Spleen (tissue), 11 donors: ENCODE measurements at regions not wholly inside any gene's neighbourhood (a gene's known extent, or its start where the extent isn't known, plus 50 kb on each side); places are given as distances from the start of the nearest gene placed in this dataset.

Experiments
- DNase-seq: peaks from one replicate; pipeline ENCODE4 v3.0.0-alpha.2; 2020
- H3K27ac ChIP-seq, 8 donors: fragments of 200-600 bp; sonication (generic) in 7 of 8; 1 replicate in 4 of 8; 2 replicates in 4 of 8; pipeline versions ENCODE4 v1.5.0 to v1.8.0; 2016 to 2021; ENCODE audit warnings: inconsistent platforms in 4 of 8, mild to moderate bottlenecking in 4 of 8, moderate library complexity in 1 of 8
- H3K27me3 ChIP-seq, 7 donors: fragments of 200-600 bp; sonication (generic) in 6 of 7; replicated peaks in 1 of 7; 1 replicate in 4 of 7; 2 replicates in 3 of 7; pipeline versions ENCODE4 v1.5.0 to v1.8.0; 2016 to 2021; ENCODE audit warnings: inconsistent platforms in 3 of 7, mild to moderate bottlenecking in 1 of 7
- H3K36me3 ChIP-seq, 6 donors: fragments of 200-600 bp; sonication (generic) in 5 of 6; 1 replicate in 4 of 6; 2 replicates in 2 of 6; pipeline versions ENCODE4 v1.5.0 to v1.8.0; 2016 to 2021; ENCODE audit warnings: inconsistent platforms in 2 of 6
- H3K4me1 ChIP-seq, 6 donors: fragments of 200-600 bp; sonication (generic) in 5 of 6; 1 replicate in 3 of 6; 2 replicates in 3 of 6; pipeline versions ENCODE4 v1.5.0 to v1.8.0; 2016 to 2021; ENCODE audit warnings: inconsistent platforms in 3 of 6
- H3K4me3 ChIP-seq, 8 donors: fragments of 200-600 bp; sonication (generic) in 7 of 8; 1 replicate in 4 of 8; 2 replicates in 4 of 8; pipeline versions ENCODE4 v1.5.0 to v1.8.0; 2016 to 2021; ENCODE audit warnings: inconsistent platforms in 4 of 8, mild to moderate bottlenecking in 4 of 8, moderate library complexity in 2 of 8
- H3K9me3 ChIP-seq, 8 donors: fragments of 200-600 bp; sonication (generic) in 7 of 8; 1 replicate in 4 of 8; 2 replicates in 4 of 8; pipeline versions ENCODE4 v1.5.0 to v1.8.0; 2016 to 2021; ENCODE audit warnings: inconsistent platforms in 4 of 8
- POLR2A ChIP-seq, 3 donors: fragments of 450-650 bp; IDR thresholded peaks; one replicate each; pipeline ENCODE4 v1.5.1; 2017; ENCODE audit warnings: antibody characterized with exemption in 3 of 3, mild to moderate bottlenecking in 1 of 3
- POLR2AphosphoS5 ChIP-seq, 3 donors: sonication (generic); formaldehyde crosslinking; IDR thresholded peaks; one replicate each; pipeline ENCODE4 v1.5.1; 2017; ENCODE audit warnings: antibody characterized with exemption in 3 of 3
- WGBS, 5 donors: extraction: QIAGEN DNeasy Blood & Tissue Kit in 3 of 5; methylation state at CpG; one replicate each; pipeline versions ENCODE4 v1.1.5 to v1.1.7; 2013 to 2018; 5-methylcytosine and 5-hydroxymethylcytosine counted together
- intact Hi-C: fragments of 100-400 bp; cut with DNase I; formaldehyde crosslinking; loops from one replicate; pipeline ENCODE4 v1.15.0; 2023; ENCODE audit warnings: low total_unique reads
- TF ChIP-seq, protein P1 (sequence below), 11 experiments: fragments of 200-600 bp in 7 of 11; fragments of 450-650 bp in 4 of 11; sonication (generic) in 4 of 11; IDR thresholded peaks in 8 of 11; conservative IDR thresholded peaks in 3 of 11; 1 replicate in 7 of 11; 2 replicates in 4 of 11; pipeline versions ENCODE4 v1.4.0 to v1.8.0; 2016 to 2021; ENCODE audit warnings: antibody characterized with exemption in 11 of 11, inconsistent platforms in 4 of 11, mild to moderate bottlenecking in 1 of 11
- donor health status: healthy with polysubstance abuse.
- donor health status: DM: no; HTN: no; CAD: no; lungs with moderate emphysema.
- donor health status: DM: no; HTN: no; CAD: no.
- donor health status: Bipolar disorder and iron deficiency.
- donor health status: healthy.
- donor health status: DM: no; HTN: no; CAD: no.
- donor health status: DM: yes; HTN: yes; CAD: no.

DNA sequence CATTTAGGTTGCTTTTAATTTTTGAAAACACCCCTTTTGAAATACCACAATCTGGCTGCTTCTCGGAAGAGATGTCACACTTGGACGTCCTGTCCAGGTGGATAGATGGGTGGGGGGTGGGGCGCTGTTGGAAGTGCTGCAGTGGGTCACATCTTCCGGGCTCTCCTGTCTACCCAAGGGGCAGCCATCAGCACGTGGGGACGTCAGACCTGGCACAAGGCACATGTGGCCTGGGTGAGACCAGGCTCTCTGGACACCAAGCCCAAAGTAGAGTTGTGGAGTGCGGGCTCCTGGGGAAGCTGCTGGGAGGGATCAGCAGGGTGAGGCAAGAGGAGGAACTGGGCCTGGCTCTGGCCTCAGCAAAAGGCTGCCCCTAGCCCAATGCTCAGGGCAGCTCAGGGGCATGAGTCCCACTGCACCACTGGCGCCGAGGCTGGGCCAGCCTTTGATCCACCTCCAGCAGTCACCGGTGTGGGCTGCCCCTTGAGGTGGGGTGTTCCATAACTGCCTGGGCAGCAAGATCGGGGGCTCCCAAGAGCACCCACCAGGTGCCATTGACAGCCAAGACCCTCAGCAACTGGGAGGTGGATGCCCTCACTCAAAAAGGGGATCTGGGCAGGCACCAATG is 68.6 kb upstream of the CCND1 start:
- no peaks in the 10 kb centered on the region for H3K36me3 ChIP-seq
- H3K4me3 ChIP-seq: no peak overlapping the region
- peaks cover 0 to 39% (median 0%) of the 10 kb centered on the region in 7 donors for H3K27me3 ChIP-seq
- H3K4me1 ChIP-seq: peaks cover 0 to 10% (median 2%) of the 10 kb centered on the region in 6 donors
- TF ChIP-seq POLR2A (IDR thresholded peaks at IDR 0.05): no peak
- TF ChIP-seq POLR2AphosphoS5 (IDR thresholded peaks at IDR 0.05): no peak
- TF ChIP-seq, protein P1, sequence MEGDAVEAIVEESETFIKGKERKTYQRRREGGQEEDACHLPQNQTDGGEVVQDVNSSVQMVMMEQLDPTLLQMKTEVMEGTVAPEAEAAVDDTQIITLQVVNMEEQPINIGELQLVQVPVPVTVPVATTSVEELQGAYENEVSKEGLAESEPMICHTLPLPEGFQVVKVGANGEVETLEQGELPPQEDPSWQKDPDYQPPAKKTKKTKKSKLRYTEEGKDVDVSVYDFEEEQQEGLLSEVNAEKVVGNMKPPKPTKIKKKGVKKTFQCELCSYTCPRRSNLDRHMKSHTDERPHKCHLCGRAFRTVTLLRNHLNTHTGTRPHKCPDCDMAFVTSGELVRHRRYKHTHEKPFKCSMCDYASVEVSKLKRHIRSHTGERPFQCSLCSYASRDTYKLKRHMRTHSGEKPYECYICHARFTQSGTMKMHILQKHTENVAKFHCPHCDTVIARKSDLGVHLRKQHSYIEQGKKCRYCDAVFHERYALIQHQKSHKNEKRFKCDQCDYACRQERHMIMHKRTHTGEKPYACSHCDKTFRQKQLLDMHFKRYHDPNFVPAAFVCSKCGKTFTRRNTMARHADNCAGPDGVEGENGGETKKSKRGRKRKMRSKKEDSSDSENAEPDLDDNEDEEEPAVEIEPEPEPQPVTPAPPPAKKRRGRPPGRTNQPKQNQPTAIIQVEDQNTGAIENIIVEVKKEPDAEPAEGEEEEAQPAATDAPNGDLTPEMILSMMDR (IDR thresholded peaks at IDR 0.05 in 8 of 11, conservative IDR thresholded peaks at IDR 0.05 in 3 of 11): no peak
- H3K27ac ChIP-seq: no peak overlapping the region
- 84 to 94% (median 88%) methylated on average over 7 to 11 of the region's 11 CpGs for WGBS, 5 donors
- no peak for DNase-seq
- intact Hi-C loops: no loop called here
- H3K9me3 ChIP-seq: no peaks in the 10 kb centered on the region

DNA sequence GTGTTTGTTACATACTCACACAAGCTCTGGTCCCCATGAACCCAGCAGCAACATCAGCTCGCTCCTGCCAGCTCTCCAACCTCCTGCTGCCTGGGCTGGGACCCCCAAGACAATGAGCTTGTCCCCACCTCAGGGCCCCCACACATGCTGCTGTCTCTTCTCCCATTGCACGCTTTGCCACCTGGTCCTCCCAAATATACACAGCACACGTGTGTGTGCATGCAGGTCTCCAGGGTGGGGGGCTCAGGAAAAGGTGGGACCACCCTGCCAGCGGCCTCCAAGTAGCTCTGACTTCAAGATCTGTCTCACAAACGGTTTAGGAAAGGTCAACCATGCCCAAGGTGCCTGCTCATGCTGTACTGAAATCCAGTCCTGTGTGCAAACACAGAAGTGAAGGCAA is 68.1 kb upstream of the CCND1 start:
- TF ChIP-seq, protein P1 (IDR thresholded peaks at IDR 0.05 in 8 of 11, conservative IDR thresholded peaks at IDR 0.05 in 3 of 11): no peak
- TF ChIP-seq POLR2A (IDR thresholded peaks at IDR 0.05) (no peak), POLR2AphosphoS5 (IDR thresholded peaks at IDR 0.05) (no peak)
- WGBS, 5 donors: 71 to 81% (median 75%) methylated on average over 5 of the region's 5 CpGs
- Histone ChIP-seq H3K27ac (no peak overlapping the region), H3K9me3 (no peaks in the 10 kb centered on the region), H3K36me3 (no peaks in the 10 kb centered on the region), H3K27me3 (peaks cover 0 to 42% (median 0%) of the 10 kb centered on the region in 7 donors), H3K4me1 (peaks cover 0 to 10% (median 2%) of the 10 kb centered on the region in 6 donors), H3K4me3 (no peak overlapping the region)
- no peak for DNase-seq
- intact Hi-C loops: no loop called here

- TF ChIP-seq POLR2AphosphoS5 (IDR thresholded peaks at IDR 0.05) (no peak), POLR2A (IDR thresholded peaks at IDR 0.05) (no peak)
- TF ChIP-seq, protein P1 (IDR thresholded peaks at IDR 0.05 in 8 of 11, conservative IDR thresholded peaks at IDR 0.05 in 3 of 11): no peak
- no peak overlapping the region for H3K4me3 ChIP-seq
- intact Hi-C loops: no loop called here
- WGBS, 5 donors: 82 to 89% (median 85%) methylated on average over 13 of the region's 13 CpGs
- no peak for DNase-seq
- peaks cover 0 to 10% (median 2%) of the 10 kb centered on the region in 6 donors for H3K4me1 ChIP-seq
- H3K9me3 ChIP-seq: no peaks in the 10 kb centered on the region
- H3K27ac ChIP-seq: no peak overlapping the region
- H3K27me3 ChIP-seq: peaks cover 0 to 42% (median 0%) of the 10 kb centered on the region in 7 donors
- H3K36me3 ChIP-seq: no peaks in the 10 kb centered on the region
These were observed 67.0 kb upstream of the CCND1 start for GRCh38 chr11:69573761-69574607.
